Osteoblast (primary cell): ENCODE measurements at regions not wholly inside any gene's neighbourhood (a gene's known extent, or its start where the extent isn't known, plus 50 kb on each side); places are given as distances from the start of the nearest gene placed in this dataset.

Source experiments
- DNase-seq: peaks from one replicate; pipeline ENCODE4 v3.0.0; 2011; ENCODE audit warnings: low spot score, mixed read lengths; ENCODE audit not compliant: insufficient read length; ENCODE audit errors: missing footprints
- H2AFZ ChIP-seq: 2 replicates; pipeline ENCODE4 v1.6.0; 2011; ENCODE audit warnings: mild to moderate bottlenecking, low read length
- H3K27ac ChIP-seq: 2 replicates; pipeline ENCODE4 v1.5.1; 2011; ENCODE audit warnings: mild to moderate bottlenecking, low read depth, low read length, moderate library complexity
- H3K27me3 ChIP-seq: 2 replicates; pipeline ENCODE4 v1.6.0; 2012; ENCODE audit warnings: mild to moderate bottlenecking, control low read depth, inconsistent platforms, low read length, moderate library complexity; ENCODE audit not compliant: insufficient read depth
- H3K36me3 ChIP-seq: 2 replicates; pipeline ENCODE4 v1.5.1; 2011; ENCODE audit warnings: mild to moderate bottlenecking, low read length, control low read depth, moderate library complexity; ENCODE audit not compliant: insufficient read depth
- H3K4me1 ChIP-seq: 2 replicates; pipeline ENCODE4 v1.5.1; 2011; ENCODE audit warnings: mild to moderate bottlenecking, low read length, control low read depth, moderate library complexity; ENCODE audit not compliant: insufficient read depth
- H3K4me2 ChIP-seq: 2 replicates; pipeline ENCODE4 v1.6.0; 2011; ENCODE audit warnings: mild to moderate bottlenecking, low read length; ENCODE audit not compliant: insufficient read depth
- H3K4me3 ChIP-seq: fragments of 200-600 bp; sonication (generic); 3 replicates; pipeline ENCODE4 v1.5.1; 2012; ENCODE audit warnings: mild to moderate bottlenecking, low read length, inconsistent platforms; ENCODE audit not compliant: insufficient read depth
- H3K79me2 ChIP-seq: 2 replicates; pipeline ENCODE4 v1.6.0; 2012; ENCODE audit warnings: mild to moderate bottlenecking, low read length, control low read depth, inconsistent platforms; ENCODE audit not compliant: insufficient read depth
- H3K9me3 ChIP-seq: 2 replicates; pipeline ENCODE4 v1.5.1; 2011; ENCODE audit warnings: low read depth, low read length, control low read depth
- H4K20me1 ChIP-seq: 2 replicates; pipeline ENCODE4 v1.6.0; 2012; ENCODE audit warnings: mild to moderate bottlenecking, low read length, control low read depth; ENCODE audit not compliant: insufficient read depth
- CTCF ChIP-seq: IDR thresholded peaks from 2 replicates; pipeline ENCODE4 v1.5.1; 2011; ENCODE audit warnings: mild to moderate bottlenecking, low read depth, low read length, moderate library complexity; ENCODE audit errors: extremely low read depth

DNA sequence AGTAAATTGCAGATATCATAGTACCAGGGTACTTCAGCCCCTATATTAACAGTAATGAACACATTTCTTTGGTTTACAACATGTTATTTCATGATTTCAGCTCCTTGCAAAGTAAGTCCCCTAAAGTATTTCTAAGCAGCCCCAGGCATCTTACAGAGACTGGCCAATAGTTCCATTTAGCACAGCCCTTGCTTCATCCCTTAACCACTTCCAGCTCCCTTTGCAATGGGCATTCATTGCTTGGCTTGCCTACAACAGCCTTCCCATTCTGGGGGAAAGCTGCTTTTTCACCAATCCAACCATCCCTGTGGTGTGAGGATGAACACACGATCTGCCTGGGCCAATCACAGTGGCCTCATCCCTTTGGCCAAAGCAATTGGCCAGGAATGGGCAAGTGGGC, 67.2 kb upstream of the XCR1 start:
- Histone ChIP-seq H3K27ac (no peak overlapping the region), H3K27me3 (no peaks in the 10 kb centered on the region), H4K20me1 (no peaks in the 10 kb centered on the region), H3K9me3 (no peaks in the 10 kb centered on the region), H3K4me3 (no peak overlapping the region), H3K4me2 (no peak overlapping the region), H3K79me2 (no peaks in the 10 kb centered on the region), H2AFZ (no peak overlapping the region), H3K4me1 (peaks cover 31% of the 10 kb centered on the region), H3K36me3 (no peaks in the 10 kb centered on the region)
- no peak for TF ChIP-seq CTCF
- DNase-seq, result no peak

DNA sequence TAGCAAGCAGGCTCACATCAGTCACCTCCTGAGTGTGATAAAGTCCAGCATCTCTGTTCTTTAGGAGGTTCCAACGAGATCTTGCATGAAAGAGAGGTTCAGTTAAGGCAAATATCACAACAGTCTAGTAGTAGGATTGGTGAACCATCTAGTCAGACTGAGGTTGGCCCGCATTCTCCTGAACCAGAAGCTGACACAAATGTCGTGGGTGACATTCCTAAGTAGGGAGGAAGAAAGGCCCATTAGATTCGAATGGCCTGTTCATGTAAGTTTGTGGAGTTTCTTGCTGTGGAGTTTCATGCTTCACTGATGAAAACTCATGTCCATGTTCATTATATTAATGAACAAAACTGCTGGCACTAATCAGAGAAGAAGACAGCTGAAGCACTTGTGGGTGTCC, 66.7 kb upstream of the XCR1 start:
- H2AFZ ChIP-seq, result no peak overlapping the region
- no peaks in the 10 kb centered on the region for H3K36me3 ChIP-seq
- no peak for TF ChIP-seq CTCF
- no peak overlapping the region for H3K27ac ChIP-seq
- DNase-seq, result no peak
- no peak overlapping the region for H3K4me2 ChIP-seq
- H4K20me1 ChIP-seq, result no peaks in the 10 kb centered on the region
- H3K9me3 ChIP-seq, result no peaks in the 10 kb centered on the region
- H3K27me3 ChIP-seq, result no peaks in the 10 kb centered on the region
- H3K79me2 ChIP-seq, result no peaks in the 10 kb centered on the region
- peaks cover 35% of the 10 kb centered on the region for H3K4me1 ChIP-seq
- H3K4me3 ChIP-seq, result no peak overlapping the region

- no peak for DNase-seq
- H3K4me2 ChIP-seq, result no peak overlapping the region
- no peaks in the 10 kb centered on the region for H4K20me1 ChIP-seq
- peaks cover 33% of the 10 kb centered on the region for H3K4me1 ChIP-seq
- no peak for TF ChIP-seq CTCF
- no peak overlapping the region for H3K4me3 ChIP-seq
- H3K36me3 ChIP-seq, result no peaks in the 10 kb centered on the region
- H2AFZ ChIP-seq, result no peak overlapping the region
- H3K27ac ChIP-seq, result no peak overlapping the region
- no peaks in the 10 kb centered on the region for H3K79me2 ChIP-seq
- no peaks in the 10 kb centered on the region for H3K27me3 ChIP-seq
- H3K9me3 ChIP-seq, result no peaks in the 10 kb centered on the region
These were observed 66.2 kb upstream of the XCR1 start for GRCh38 chr3:46093327-46093942.

DNA sequence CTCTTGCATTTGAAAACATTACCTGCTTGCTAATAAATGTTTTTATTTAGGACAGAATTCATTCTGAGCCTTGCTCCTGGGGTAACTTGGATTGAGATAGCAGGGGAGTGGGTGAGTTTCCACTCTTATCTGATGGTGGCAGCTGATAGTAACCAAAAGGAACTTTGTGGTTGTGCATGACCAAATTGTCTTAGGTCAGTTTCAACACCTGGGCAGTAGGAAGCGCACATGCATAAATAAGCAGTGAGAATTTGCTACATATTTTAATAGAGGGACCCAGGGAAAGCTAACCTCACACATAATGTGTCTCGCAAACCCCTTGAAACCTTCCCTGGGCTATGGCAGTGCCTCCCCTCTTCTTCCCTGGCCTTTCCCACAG, 65.4 kb upstream of the XCR1 start:
- H3K4me1 ChIP-seq, result peaks cover 25% of the 10 kb centered on the region
- no peak for DNase-seq
- no peaks in the 10 kb centered on the region for H3K79me2 ChIP-seq
- H3K27ac ChIP-seq, result no peak overlapping the region
- no peak for TF ChIP-seq CTCF
- H3K27me3 ChIP-seq, result no peaks in the 10 kb centered on the region
- H2AFZ ChIP-seq, result no peak overlapping the region
- H4K20me1 ChIP-seq, result no peaks in the 10 kb centered on the region
- H3K4me2 ChIP-seq, result no peak overlapping the region
- H3K9me3 ChIP-seq, result no peaks in the 10 kb centered on the region
- no peaks in the 10 kb centered on the region for H3K36me3 ChIP-seq
- H3K4me3 ChIP-seq, result no peak overlapping the region
